Astrocyte of the spinal cord (primary cell): ENCODE measurements at regions not wholly inside any gene's neighbourhood (a gene's known extent, or its start where the extent isn't known, plus 50 kb on each side); places are given as distances from the start of the nearest gene placed in this dataset.
"Not testable (repeated sequence)": the region's sequence is repeated elsewhere in the genome, so short reads cannot be mapped to it uniquely, and the experiment has no call there.

Source experiments
- DNase-seq: peaks from one replicate; pipeline ENCODE4 v3.0.0; 2011; ENCODE audit warnings: low read depth, low spot score
- H3K4me3 ChIP-seq: 2 replicates; pipeline ENCODE4 v1.5.1; 2011; ENCODE audit warnings: low read depth, mild to moderate bottlenecking, low read length, moderate library complexity
- in situ Hi-C: cut with HindIII; loops from 2 replicates; pipeline ENCODE4 v1.10.0; 2017; ENCODE audit warnings: low sequenced_read_pairs
- TF ChIP-seq, protein P1 (sequence below): IDR thresholded peaks from 2 replicates; pipeline ENCODE4 v1.5.1; 2012; ENCODE audit warnings: low read depth, mild to moderate bottlenecking, low read length, inconsistent platforms

DNA sequence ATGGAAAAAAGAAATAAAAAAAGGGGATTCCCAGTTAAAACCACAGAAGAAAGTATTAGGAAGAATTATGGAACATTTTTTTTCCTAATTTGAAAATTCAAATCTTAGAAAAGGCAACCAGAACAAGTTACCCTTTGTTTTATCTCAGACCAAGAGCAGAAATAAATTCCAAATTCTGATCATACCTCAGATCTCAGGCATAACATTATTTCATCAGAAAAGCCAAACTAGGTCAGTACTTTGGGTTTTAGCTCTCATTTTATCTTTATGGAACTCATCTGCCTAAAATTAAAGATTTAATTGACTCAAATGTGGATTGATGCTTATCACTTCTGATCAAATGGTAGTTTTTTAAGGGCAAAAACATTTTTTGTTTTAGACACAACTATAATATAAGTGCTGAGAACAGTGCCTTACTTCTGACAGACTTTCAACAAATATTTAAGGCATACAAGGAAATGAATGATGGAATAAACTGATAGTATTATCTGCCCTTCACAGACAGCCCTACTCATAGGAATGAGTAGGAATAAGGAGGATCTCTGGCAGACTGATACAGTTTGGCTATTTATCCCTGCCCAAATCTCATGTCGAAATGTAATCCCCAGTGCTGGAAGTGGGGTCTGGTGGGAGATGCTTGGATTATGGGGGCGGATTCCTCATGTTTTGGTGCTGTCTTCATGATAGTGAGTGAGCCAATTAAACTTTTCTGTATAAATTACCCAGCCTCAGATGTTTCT, 245.3 kb upstream of the PITX2 start:
- DNase-seq, result no peak
- H3K4me3 ChIP-seq, result no peak overlapping the region
- in situ Hi-C loops, result no loop called here
- TF ChIP-seq, protein P1, sequence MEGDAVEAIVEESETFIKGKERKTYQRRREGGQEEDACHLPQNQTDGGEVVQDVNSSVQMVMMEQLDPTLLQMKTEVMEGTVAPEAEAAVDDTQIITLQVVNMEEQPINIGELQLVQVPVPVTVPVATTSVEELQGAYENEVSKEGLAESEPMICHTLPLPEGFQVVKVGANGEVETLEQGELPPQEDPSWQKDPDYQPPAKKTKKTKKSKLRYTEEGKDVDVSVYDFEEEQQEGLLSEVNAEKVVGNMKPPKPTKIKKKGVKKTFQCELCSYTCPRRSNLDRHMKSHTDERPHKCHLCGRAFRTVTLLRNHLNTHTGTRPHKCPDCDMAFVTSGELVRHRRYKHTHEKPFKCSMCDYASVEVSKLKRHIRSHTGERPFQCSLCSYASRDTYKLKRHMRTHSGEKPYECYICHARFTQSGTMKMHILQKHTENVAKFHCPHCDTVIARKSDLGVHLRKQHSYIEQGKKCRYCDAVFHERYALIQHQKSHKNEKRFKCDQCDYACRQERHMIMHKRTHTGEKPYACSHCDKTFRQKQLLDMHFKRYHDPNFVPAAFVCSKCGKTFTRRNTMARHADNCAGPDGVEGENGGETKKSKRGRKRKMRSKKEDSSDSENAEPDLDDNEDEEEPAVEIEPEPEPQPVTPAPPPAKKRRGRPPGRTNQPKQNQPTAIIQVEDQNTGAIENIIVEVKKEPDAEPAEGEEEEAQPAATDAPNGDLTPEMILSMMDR, result no peak

- peak; percentile 87 for DNase-seq
- TF ChIP-seq, protein P1, result no peak
- H3K4me3 ChIP-seq, result no peak overlapping the region
- in situ Hi-C loops, result no loop called here
Measured at GRCh38 chr4:110869114-110869513, 246.2 kb upstream of the PITX2 start.

DNA sequence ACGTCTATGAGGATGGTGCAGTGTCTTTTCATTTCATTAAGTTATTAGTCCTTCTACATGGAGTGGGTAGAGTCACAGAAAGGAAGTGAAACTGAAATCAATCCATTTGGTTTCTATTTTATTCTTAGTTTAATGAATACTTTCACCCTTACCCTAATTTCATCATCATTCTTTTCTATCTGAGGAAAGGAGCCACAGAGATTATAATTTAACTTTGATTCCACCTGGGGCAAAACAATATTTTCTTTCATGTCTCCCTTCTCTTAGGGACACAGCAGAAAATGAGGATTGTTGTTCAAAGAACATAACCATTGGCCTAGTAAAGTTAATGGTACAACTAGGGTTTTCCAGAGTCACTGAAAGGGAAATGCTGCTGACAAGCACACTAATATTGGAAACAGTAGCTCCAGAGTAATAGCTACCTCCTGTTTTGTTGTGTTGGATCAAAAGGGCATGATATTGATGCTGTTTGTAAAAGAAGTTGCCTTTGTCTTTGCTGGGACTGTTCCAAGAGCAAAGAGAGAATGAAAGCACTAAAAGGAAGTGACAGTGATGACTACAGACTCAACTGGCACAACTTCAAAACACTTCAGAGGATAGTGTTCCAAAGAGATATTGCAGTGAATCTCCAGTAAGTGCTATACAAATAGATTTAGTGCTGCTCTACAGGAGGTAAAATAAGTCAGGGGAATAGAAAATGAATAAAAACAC, 247.1 kb upstream of the PITX2 start:
- H3K4me3 ChIP-seq, result no peak overlapping the region
- TF ChIP-seq, protein P1, result no peak
- DNase-seq, result peak; percentile 13
- in situ Hi-C loops, result no loop called here

GRCh38 chr4:110876214-110876613, 253.3 kb upstream of the PITX2 start:
- H3K4me3 ChIP-seq, in situ Hi-C loops, DNase-seq: not testable (repeated sequence)

- TF ChIP-seq, protein P1, result no peak
- DNase-seq, result no peak
- in situ Hi-C loops, result no loop called here
- H3K4me3 ChIP-seq, result no peak overlapping the region
Measured at GRCh38 chr4:110876866-110877265, 254.0 kb upstream of the PITX2 start.

GRCh38 chr4:110877778-110878370, 255.0 kb upstream of the PITX2 start:
- in situ Hi-C loops, result no loop called here
- DNase-seq, result no peak
- H3K4me3 ChIP-seq, result no peak overlapping the region
- TF ChIP-seq, protein P1, result no peak

DNA sequence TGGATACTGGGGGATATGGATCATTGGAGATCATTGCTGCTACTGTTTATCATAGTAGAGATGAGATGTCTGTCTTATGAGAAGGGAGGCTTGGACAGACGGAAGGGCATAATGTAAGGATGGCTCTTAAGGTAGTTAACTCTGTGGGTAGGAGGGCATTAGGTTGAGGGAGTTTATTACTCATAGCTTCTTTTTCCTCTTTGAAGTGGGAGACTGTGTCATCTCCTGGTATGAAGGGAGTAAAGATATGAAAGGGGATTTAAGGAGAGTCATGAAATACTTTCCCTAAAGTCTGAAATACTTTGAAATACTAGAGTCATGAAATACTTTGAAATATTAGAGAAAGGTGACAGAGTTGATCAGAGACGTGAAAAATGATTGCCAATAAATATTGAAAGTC, 255.5 kb upstream of the PITX2 start:
- DNase-seq, result no peak
- no peak overlapping the region for H3K4me3 ChIP-seq
- TF ChIP-seq, protein P1, result no peak
- in situ Hi-C loops, result no loop called here
